GM21390 (cell line): ENCODE measurements at regions not wholly inside any gene's neighbourhood (a gene's known extent, or its start where the extent isn't known, plus 50 kb on each side); places are given as distances from the start of the nearest gene placed in this dataset.
A peak's percentile ranks its signal among the peaks of the same experiment; 100 is the strongest.

Experiments used
- ATAC-seq: cut with Tn5 transposase; IDR thresholded peaks from one replicate; pipeline ENCODE4 v1.9.1; 2021; ENCODE audit not compliant: unreplicated experiment

- ATAC-seq = no peak
These were observed 216.0 kb downstream of the DSEL start for GRCh38 chr18:67300498-67300897.

DNA sequence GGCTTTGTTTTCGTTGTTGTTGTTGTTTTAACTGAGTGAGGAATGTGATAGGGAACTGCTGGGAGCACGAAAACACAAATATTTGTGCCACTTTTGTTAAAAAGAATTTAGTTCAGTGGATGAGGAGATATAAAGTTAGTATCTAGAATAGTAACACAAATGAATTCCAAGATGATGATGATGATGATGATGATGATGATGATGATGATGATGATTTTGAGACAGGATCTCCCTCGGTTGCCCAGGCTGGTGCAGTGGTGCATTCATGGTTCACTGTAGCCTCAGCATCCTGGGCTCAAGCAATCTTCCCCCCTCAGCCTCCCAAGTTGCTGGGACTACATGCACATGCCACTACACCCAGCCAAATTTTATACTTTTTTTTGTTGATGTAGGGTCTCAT lies 223.7 kb downstream of the DSEL start:
- ATAC-seq = no peak

- ATAC-seq = no peak
These were observed 226.1 kb downstream of the DSEL start for GRCh38 chr18:67290421-67290820.

DNA sequence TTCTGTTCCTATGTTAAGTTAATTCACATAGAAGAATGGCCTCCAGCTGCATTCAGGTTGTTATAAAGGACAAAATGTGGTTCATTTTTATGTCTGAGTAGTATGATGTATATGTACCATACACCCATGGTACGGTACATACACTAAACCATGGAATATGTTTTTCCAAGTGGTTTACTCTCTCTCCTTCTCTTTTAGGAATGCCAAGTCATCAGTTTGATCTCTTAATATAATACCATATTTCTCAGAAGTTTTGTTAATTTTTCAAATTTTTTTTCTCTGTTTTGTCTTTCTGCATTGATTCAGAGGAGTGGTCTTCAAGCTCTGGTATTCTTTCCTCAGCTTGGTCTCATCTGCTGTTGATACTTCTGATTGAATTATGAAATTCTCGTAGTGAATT lies 230.9 kb downstream of the DSEL start:
- ATAC-seq = no peak

- no peak for ATAC-seq
These were observed 233.7 kb downstream of the DSEL start for GRCh38 chr18:67282796-67283195.

GRCh38 chr18:67281746-67282145 lies 234.8 kb downstream of the DSEL start:
- no peak for ATAC-seq

GRCh38 chr18:67280486-67281242 lies 235.9 kb downstream of the DSEL start:
- ATAC-seq = no peak

DNA sequence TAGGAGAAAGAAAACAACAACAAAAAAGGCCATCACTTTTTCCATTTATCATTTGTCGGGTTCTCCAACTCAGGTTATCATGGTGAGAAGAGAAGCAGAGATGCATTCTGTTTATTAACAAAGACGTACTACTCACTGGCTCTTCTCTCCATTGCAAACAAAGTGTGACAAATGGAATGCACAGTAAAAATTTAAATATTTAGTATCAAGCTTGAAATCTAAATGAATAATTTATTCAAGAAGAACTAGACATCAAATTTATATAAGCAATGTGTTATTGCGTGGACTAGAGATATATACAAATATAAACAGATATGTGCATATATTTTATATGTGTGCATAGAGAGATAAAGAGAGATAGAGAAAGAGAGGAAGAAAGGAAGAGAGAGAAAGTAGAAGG lies 236.5 kb downstream of the DSEL start:
- ATAC-seq = no peak

DNA sequence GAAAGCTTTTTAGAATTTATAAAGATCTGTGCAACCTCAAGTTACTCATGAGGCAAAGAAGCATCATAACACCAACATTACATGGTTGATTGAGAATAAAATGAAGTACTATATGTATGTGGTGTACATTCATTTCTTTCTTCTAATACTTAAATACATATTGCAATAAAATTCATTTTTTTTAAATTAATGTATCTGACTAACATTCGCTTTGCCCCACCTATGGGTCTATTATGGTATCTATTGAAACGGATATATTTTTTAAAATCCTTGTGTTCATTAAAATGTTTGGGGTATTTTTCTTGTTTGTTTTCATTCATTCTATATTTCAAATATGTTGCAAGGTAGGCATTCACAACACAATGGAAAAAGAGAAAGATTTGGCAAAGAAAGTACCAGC lies 237.5 kb downstream of the DSEL start:
- no peak for ATAC-seq

- ATAC-seq = no peak
These were observed 239.9 kb downstream of the DSEL start for GRCh38 chr18:67276638-67277037.

DNA sequence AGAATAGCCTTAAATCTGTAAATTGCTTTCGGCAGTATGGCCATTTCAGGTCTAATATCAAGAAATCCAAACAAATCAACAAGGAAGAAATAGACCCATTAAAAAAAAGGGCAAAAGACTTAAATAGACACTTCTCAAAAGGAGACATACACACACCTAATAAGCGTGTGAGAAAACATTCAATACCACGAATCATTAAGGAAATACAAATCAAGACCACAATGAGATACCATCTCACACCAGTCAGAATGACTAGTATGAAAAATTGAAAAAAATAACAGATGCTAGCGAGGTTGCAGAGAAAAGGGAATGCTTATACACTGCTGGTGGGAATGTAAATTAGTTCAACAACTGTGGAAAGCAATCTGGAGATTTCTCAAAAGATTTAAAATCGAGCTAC lies 243.2 kb downstream of the DSEL start:
- no peak for ATAC-seq

GRCh38 chr18:67269206-67269605 lies 247.3 kb downstream of the DSEL start:
- no peak for ATAC-seq

DNA sequence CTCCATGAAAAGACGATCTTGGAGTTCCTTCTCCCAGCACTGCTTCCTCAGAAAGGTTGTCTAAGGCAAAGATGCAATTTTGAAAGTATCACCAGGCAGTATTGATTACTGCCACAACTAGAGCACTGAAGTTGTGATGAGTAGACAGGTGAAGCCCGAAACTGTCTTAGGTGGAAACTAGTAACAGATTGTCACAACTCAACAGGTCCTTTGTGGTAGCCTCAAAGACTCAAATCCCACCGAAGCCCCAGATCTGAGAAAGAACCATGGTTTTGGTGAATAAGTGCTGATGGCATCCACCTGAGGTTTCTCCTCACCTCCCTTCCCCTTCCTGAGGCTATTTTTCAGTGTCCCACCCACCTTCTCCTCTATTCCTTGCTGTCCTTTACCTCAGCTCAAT lies 248.0 kb downstream of the DSEL start:
- no peak for ATAC-seq

GRCh38 chr18:67266246-67267237 lies 250.0 kb downstream of the DSEL start:
- ATAC-seq = no peak

DNA sequence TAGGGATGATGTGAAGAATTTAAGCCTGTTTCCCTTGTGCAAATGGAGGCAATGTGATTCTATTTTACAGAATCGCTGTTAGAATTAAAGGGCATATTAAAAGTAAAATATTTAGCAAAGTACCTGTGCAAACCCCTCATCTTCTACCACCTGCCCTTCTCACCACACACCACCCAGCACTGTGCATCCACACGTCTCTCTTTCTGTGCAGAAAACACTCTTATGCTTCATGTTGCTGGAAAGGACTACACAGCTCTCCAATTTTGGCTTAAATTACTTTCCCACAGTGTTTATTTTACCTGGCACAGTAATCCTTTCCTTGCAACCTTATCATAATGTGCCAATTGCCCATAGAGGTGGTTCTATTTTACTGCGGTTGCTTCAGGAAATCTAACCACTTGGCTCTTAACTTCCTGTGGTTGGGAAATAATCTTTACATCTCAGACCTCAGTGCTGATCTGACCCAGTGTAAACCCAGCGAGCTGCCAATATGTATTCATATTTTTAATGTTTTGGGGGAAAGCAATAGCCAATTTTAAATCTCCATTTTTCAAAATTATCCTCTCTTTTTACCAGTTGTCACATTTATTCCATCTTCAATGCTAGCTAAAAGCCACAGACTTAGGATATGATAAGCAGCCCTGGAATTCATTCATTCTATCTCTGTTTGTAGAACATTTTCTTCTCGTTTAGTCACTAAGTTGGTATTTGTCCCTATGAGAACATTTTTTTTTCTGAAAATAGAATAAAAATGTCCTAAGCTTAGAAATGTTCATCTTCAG lies 250.9 kb downstream of the DSEL start:
- no peak for ATAC-seq

GRCh38 chr18:67261931-67262552 lies 254.5 kb downstream of the DSEL start:
- ATAC-seq = peak; percentile 59

- no peak for ATAC-seq
These were observed 255.7 kb downstream of the DSEL start for GRCh38 chr18:67260841-67261240.

DNA sequence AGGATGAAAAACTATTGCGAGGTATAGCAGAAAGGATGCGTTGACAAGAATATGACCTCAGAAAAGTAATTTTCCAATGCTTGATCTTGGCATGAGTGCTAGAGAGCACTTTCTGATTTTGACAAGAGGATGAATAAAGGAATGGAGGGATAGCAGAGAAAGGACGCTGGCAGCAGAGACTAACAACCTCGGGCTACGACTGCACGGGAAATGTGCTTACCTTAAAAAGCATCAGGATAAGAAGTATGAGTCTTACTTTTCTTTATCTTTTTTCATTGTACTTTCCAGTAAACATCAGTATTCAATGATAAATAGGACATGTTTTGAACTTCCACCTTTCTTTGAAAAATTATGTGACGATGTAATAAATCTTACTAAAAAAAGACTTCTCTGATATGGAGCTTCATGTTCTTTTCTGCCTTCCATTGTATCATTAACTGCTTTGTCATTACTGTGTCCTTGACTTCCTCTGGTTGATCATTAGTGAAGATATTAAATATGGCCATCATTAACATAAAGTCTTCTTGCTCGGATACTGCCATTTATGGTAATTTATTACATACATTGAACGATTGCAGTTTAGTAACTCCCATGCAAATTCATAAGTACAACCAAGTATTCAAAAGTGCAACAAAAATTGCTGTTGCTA lies 265.6 kb downstream of the DSEL start:
- ATAC-seq = no peak

DNA sequence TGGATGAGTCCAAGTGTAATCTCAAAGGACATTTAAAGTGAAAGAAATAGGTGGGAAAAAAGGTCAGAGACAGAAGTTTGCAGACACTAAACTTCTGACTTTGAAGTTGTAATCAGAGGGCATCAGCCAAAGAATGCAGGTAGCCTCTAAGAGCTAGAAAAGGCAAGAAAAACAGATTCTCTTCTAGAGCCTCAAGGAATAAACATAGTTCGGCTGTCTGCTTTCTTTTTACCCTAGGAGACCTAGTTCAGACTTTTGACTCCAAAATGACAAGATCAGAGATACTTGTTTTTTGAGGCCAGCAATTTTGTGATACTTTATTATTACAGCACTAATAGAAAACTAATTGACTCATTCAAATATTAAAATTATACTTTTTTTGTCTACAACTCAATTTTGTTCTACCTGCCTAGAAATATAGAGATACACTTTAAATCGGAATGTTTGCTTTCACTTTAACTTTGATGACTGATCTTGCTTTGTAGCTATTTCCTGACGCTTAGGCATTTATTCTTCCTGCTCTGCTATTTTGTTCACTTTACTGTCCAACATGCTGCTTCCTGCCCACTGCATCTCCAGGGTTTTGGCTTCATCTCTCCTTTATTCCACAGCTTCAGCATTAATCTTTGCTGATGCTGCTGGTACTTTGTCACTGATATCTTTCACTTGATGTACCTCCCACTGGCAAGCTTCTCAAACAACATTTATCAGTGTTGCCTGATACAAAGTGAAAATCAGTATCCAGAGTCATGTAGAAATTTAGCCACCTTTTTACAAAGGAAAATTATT lies 272.5 kb downstream of the DSEL start:
- peak; percentile 81 for ATAC-seq

DNA sequence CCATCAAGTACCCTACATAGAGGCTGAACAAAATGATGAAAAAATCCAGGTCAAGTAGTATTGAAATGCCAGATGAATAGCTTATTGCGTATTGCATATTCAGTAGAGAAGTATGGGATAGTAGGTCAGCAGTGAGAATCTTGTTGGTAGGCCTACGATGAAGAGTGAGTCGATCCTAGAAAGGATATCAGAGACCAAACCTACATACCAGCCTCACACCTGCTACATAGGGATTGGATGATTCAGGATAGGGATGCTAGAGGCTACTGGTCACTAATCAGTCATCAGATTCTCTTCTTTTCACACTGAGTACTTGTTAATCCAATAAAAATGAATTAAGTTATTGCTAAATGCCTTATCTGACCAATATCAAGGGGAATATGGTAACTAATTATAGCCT lies 274.5 kb downstream of the DSEL start:
- ATAC-seq = no peak
